GM21723 (cell line): ENCODE measurements at regions not wholly inside any gene's neighbourhood (a gene's known extent, or its start where the extent isn't known, plus 50 kb on each side); places are given as distances from the start of the nearest gene placed in this dataset.
"Not testable (repeated sequence)": the region's sequence is repeated elsewhere in the genome, so short reads cannot be mapped to it uniquely, and the experiment has no call there.

Source experiments
- ATAC-seq: cut with Tn5 transposase; IDR thresholded peaks from one replicate; pipeline ENCODE4 v1.9.1; 2021; ENCODE audit warnings: mild to moderate bottlenecking, moderate library complexity; ENCODE audit not compliant: unreplicated experiment

DNA sequence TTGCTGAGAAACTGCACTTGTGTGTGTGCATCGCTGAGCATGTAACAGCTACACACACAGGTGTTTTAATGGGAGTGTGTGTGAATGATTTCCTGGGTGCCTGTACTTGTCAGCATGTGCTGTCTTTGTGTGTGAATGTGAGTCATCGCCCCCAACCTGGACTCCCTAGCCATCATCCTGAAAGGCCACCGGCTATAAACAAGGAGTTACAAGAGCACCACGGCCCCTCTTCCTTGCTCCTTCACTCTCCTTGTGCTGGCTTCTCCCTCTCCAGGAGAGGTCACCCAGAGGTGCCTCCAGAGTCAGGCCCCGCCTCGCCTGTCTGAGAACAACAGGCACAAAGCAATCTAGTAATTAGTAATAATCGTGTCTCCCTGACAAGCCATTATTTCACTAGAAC lies 419.2 kb downstream of the BUD13 start:
- no peak for ATAC-seq

DNA sequence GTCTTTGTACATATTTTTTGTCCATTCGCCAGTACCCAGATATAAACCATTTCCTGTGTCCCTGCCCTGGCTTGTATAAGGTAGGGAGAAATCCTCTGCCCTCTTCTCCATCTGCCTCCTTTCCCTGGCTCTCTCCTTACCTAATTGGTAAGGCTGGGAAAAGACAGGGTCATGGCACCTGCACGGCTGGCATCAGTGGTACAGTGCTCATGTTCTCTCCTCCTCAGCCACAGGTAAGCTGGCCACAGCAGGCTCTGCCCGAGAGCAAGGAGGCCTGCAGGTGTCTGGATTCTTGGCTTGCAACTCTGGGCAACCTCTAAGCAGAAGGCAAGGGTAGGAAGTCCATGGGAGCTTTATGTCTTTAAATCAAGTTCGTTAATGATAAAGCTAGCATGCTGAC lies 419.9 kb downstream of the BUD13 start:
- no peak for ATAC-seq

DNA sequence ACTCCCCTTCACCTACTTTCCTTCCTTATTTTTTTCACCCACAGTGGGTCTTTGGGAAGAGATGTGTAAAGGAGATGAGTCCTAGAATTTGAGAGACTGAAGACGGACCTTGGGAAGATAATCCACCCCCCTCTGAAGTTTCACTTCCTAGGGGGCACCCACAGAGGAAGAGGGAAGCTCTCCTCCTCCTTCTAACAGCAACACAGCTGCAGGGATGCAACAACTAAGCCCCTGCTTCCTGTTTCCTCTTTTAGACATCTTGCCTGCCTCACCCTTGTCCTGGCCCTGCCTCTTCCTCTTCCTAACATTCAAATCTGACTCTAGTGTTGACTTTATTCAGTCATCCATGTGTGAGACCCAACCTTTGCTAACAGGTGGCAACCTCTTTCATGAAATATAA lies 424.6 kb downstream of the BUD13 start:
- no peak for ATAC-seq

DNA sequence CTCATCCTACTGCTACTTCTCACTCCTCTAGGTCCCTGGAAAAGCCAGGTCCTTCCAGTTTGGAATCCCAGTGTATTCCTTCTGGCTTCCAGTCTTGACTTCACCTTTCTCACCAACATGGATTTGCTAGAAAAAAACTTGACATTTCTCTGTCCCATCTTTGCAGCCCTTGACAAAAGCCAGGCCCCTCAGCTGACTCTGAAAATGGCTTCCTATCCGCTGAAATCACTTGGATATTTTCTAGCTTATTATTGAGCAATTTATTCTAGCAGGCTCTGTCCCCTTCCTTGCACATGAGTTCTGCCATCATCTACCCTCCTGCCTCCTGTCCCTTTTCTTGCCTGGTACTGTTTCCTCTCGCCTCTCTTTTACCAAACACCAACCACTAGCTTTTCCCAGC lies 427.2 kb downstream of the BUD13 start:
- no peak for ATAC-seq

DNA sequence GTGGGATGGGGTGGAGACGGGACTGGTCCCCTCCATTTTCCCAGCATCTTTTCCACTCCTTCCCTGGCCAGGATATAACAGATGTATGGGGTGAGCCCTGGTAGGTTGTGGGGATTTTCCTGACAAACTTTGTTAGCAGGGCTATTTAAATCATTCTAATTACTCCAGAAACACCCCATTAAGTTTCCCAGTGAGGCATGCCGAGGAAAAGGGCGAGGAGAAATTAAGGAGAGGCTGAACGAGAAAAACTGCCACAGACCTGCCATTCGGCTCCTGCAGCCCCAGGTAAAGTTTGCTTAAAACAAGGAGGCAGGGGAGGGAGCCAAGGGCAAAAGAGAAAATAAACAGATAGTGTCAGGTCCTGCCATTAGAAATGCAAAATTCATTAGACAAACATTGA lies 428.2 kb downstream of the BUD13 start:
- no peak for ATAC-seq

DNA sequence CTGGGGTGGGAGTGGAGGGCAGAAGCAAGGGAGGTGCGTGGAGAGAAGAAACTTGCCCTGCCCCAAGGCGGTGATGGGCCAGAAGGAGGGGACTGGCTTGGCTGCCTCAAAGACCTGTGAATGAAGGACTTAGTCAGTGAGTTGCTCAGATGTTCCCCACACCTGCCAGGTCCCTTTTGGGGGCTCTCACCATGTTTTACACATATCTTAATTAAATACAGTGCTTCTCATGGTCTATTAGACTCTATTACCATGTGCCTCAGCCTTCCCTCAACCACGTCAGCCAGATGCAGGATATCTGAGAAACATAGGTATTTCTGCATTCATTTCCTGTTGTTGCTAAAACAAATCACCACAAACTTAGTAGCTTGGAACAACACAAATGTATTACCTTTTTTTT lies 429.5 kb downstream of the BUD13 start:
- no peak for ATAC-seq

DNA sequence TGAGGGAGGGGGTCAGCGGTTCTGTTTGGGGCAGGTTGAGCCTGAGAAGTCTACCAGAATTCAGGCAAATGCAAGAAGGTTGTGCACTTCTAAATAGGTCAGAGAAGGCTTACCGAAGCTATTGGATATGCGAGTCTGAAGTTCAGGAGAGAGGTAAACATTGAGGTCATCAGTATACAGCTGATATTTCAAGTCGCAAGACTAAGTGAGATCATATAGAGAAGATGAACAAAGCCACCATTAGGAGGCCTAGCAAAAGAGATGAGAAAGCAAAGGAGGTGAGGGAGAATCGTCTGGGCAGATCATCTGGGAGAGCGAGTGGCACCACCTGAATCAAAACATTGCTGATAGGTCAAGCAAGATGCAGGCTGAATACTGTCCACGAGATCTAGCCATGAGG lies 430.6 kb downstream of the BUD13 start:
- no peak for ATAC-seq

DNA sequence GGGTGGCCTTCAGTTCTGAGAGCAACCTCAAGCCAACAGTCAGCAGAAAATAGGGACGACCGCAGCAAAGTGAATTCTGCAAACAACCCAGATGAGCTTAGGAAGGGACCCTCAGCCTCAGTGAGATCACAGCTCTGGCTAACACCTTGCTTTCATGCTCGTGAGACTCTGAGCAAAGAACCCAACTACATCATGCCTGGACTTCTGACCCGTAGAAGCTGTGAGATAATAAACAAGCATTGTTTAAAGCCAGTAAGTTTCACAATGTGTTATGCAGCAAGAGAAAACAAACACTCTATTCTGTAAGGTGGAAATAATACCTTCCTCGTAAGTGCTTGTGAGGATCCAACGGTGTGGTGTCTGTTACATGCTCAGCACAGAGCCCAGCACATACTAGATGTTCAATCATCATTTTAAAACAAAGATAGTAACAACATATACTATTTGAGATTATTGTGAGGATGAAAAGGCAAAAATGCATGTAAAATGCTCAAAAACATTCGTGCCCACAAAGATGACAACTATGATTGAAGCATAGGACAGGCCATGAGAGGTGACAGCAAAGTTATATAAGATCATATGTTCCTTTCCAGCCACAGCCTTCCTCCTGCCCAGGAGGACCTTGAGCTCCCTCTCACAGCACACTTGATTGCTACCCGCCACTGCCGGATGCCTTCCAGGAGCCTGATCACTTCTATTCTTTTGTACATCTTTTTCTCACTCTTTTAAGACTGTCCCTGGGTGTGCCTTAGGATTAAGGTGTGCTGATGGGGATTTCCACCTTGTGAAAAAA lies 433.3 kb downstream of the BUD13 start:
- no peak for ATAC-seq

DNA sequence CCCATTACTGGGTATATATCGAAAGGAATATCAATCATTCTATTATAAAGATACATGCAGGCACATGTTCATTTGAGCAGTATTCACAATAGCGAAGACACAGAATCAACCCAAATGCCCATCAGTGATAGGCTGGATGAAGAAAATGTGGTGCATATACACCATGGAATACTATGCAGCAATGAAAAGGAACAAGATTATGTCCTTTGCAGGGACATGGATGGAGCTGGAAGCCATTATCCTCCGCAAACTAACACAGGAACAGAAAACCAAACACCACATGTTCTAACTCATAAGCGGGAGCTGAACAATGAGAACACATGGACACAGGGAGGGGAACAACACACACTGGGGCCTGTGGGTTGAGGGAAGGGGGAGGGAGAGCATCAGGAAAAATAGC lies 434.3 kb downstream of the BUD13 start:
- not testable (repeated sequence) for ATAC-seq

DNA sequence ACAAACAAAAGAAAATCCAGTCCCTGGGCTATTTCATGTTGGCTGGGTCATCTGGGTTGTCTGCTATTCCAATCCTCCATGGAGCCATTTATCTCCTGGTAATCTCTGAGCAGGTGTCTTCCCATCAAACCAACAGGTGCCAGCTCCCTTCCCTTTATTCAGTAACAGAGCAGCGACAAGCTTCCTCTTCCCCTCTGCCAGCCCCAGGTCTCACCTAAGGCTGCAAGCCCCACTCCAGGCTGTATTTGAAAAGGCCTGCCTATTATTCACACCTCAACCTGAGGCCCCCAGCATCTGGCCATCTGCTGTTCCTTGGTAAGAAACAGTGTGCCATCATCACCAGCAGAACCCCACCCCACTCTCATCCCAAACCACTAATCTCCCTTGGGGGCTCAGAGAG lies 436.2 kb downstream of the BUD13 start:
- ATAC-seq: no peak

DNA sequence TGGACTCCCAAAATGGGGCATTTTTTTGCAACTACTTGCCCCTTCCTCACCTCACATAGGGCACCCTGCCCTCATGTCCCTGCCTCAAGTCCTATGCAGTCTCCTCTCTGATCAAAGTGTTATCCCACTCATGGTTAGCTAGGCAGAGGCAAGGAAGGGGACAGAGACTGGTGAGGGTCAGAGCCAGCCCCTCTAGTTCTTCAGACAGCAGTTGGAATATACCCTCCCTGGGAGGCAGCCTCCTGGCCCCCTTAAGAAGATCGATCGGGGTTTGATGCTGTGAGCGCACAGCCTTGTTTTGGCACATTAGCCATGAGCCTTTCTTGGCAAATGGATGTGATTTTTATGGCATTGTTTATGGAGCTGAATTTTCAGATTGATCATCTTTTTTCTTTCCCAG lies 436.9 kb downstream of the BUD13 start:
- no peak for ATAC-seq

DNA sequence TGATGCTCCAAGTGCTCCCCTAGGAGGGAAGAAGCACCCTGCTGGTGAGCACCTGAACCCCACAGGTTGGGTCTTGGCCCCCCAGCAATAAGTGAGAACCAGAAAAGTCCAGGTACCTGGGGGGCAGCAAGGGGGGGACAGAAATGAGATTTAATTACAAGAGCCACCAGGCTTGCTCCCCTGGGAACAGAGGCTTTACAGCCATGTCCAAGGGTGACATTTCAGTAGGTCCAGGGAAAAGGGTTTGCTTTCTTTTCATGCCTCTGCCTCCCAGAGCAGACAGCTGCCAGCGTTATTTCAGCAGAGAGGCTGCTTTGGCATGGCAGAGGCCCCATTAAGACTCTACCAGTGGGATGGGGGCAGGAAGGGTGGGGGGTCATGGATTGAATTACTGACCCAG lies 437.7 kb downstream of the BUD13 start:
- ATAC-seq: no peak

DNA sequence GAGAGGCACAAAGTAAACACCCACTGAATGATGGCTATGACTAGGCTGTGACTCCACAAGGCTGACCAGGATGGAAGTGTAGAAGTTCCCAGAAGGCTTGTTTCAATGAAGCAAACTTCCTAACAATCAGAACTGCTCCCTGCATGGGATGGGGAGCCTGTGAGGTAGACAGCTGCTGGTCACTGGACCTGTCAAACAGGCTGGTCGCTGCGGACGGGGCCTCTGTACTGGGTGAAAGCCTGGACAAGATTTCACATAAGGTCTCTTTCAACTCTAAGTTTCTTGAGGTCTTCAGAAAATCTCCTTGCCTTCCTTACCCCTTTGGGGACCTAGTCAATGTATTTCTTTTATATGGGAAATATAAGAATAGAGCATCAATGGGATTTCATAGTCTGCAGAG lies 438.2 kb downstream of the BUD13 start:
- no peak for ATAC-seq

DNA sequence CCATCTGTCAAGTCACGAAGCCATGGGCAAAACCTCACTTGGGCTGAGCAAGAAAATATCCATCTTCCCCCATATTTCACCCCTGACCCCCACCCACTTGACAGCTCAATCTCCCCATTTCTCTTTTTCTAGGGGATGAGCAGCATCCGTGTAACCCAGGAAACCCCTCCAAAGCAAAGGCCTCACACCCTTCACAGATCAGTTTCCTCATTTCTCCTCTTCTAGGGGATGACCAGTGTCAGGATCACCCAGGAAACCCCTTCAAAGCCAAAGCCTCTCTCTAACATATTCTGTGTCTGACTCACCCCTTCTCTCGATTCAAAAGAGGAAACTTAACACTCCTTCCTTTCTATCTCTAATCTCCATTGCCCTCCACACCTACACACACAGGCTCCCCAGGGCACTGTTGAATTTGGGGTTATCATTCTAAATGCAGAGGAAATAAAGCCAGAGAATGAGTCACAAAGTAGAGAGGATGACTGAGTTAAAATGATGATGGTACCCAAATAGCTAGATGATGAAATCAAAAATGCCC lies 439.7 kb downstream of the BUD13 start:
- no peak for ATAC-seq

DNA sequence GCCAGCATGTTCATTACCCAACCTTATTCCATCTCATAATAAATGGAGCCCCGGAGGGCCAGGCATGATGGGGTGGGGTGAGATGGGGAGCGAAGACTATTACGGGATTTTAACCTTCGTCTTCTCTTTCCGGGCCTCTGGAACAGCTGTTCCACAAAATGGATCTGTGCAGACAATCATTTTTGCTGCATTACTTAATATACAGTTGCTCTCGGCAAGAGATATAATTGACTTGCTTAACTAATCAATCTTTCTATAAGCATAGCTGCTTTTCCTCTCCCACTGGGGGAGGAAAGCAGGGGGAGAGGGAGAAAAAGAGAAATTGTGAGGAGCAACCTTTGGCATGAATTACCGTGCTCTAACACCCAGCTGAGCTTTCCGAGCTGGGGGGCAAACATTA lies 440.4 kb downstream of the BUD13 start:
- no peak for ATAC-seq

DNA sequence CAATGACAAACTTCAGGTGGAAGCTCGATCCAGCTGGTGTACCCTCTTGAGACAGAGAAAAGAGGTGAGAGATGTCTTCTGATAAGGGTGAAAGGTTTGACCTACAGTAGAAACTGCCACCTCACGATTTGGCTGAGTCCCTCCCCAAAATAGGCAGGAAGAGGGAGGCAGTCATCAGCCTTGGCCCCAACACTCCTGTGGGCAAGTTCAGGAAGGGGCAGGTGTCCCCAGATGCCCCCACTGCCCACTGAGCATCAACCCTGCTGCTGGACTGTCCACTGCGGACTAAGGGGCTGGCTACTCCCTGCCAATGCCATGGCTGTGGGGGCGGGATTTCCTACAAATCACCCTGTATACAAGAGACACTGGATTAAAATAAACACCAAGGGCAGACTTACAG lies 441.4 kb downstream of the BUD13 start:
- no peak for ATAC-seq

DNA sequence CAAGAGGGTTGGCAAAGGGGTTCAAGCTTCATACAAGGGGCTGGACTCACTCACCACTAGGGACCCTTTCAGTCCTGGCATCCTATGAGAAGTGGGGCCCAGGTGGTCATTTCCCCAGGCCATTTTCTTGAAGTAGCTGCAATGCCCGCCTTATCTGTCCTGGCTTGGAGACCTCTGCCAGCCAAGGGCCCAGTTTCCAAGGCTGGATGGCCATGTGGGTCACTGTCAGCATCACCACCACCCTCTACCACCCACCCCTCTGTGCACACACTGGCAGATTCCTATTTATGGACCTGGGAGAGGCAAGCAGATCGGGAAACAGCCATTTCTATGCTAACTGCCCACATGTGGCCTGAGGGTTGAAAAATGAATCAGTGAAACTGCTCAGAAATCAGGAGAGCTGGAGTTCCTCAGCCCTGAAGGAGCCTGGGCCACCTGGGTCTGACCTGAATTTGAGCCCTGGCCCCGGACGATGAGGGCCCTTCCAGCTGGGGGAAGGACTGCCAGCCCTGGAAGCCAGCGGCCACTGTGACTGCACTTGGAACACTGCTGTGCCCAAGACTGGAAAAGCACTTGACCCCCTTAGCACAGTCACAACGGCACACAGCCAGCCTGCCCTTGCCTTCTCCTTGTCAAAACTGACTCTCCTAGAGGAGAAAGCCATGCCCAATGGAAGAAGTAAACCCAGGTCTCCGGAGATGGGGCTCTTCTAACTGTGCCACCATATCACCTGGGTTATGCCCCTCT lies 442.2 kb downstream of the BUD13 start:
- ATAC-seq: no peak

DNA sequence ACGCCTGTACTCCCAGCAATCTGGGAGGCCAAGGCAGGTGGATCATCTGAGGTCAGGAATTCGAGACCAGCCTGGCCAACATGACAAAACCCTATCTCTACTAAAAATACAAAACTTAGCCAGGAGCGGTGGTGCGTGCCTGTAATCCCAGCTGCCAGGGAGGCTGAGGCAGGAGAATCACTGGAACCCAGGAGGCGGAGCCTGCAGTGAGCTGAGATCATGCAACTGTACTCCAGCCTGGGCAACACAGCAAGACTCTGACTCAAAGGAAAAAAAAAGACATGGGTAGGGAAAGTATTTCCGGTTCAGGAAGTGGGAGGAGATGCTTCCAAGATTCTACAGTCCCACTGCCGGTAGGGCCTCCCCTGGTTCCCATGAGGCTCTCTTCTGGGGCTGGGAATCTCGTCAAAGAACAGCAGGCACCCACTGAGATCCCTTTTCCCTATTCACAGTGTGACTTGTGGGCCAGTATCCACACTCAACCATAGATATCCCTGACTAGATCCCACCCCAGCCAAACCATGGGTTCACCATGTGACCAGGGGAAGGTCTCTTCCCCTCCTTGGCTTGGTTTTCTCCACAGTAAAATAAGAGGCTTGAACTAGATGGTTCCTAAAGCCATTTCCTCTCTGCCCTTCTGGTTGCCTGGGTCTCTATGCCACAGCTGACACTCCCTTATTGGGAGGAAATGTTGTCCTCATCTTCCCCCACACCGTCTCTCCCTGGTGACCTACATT lies 443.3 kb downstream of the BUD13 start:
- ATAC-seq: no peak

DNA sequence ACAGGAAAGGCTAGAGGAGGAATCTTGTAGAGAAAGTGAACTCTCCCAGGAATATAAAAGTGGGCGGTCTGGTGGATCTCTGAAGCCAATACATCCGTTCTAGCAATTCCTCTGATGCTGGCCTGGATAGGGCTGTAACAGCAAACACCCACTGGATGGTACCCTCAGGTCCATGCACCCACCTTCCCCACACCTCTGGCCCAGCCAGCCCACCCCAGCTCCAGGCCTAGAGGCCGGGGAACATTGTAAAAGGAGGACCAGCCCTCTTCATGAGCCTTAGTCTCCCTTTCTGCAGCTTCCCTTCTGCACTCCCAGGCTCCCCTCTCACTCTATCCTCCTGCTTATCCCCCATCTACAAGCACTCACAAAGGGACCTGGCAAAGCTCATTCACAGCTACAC lies 443.9 kb downstream of the BUD13 start:
- no peak for ATAC-seq

DNA sequence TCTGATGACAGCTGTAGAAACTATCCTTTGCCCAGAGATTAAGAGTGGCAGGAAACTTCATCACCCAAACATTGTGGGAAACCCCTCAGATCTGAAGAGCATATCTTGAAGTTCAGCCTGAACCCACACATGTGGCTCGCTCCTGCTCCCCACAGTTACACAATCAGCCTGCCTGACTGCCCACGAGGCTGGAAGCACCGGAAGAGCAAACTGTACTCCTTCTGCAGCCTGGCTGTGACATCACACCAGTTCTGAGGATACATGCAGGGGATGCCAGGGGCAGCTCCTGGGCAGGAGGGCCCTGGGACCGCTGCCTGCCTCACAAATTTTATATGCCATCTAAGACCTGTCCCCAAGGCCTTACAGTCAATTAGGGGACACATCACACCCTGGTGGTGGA lies 444.4 kb downstream of the BUD13 start:
- ATAC-seq: no peak

DNA sequence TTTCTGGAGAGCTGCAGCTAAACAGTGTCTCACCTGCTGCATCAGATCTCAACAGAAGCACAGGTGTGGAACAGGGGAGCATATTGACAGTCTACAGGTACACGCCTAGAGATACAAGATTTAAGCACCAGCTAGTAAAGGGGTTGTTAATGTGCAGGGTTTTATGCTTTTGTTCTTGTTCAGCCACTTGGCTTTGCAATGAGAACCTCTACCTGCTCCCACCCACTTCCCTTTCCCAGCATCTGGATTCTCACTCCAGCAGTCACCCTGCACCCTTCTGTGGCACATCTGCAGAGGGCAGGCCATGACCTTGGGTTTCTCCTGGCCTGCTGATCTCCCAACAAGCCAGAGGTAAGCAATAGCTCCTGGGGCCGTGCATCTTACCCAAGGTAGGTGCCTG lies 446.6 kb downstream of the BUD13 start:
- ATAC-seq: no peak

DNA sequence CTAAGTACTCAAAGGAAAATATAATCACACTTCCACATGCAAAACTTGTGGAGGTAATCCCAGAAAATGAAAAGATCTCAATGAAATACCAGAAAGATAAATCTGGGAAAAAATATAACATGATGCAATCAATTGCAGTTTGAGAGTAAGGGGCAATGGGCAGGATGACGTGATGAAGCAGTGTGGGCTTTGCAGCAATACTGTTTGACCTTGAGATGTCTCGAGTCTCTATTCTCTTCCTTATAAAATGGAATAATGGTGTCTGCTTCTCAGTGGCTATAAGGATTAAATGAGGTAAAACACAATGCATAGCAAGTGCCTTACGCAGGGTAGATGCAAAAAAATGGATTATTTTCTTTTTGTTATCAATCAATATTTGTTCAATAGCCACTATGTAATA lies 447.5 kb downstream of the BUD13 start:
- ATAC-seq: no peak
